IMR-90 (cell line): ENCODE measurements at regions not wholly inside any gene's neighbourhood (a gene's known extent, or its start where the extent isn't known, plus 50 kb on each side); places are given as distances from the start of the nearest gene placed in this dataset.

Source experiments
- BHLHE40 ChIP-seq: fragments of 150-350 bp; IDR thresholded peaks from 2 replicates; pipeline ENCODE4 v1.6.1; 2016; ENCODE audit warnings: mild to moderate bottlenecking, low read depth, low read length
- CEBPB ChIP-seq: IDR thresholded peaks from 2 replicates; pipeline ENCODE4 v1.6.1; 2012; ENCODE audit warnings: low read depth, low read length, improper control_type of control experiment
- CTCF ChIP-seq: conservative IDR thresholded peaks from 2 replicates; pipeline ENCODE4 v1.5.1; 2012; ENCODE audit warnings: mild to moderate bottlenecking, low read depth, low read length, improper control_type of control experiment
- MAFK ChIP-seq: IDR thresholded peaks from 2 replicates; pipeline ENCODE4 v1.6.1; 2012; ENCODE audit warnings: low read depth, low read length, improper control_type of control experiment
- MAZ ChIP-seq: IDR thresholded peaks from 2 replicates; pipeline ENCODE4 v1.6.1; 2012; ENCODE audit warnings: low read depth, mild to moderate bottlenecking, low read length, improper control_type of control experiment, moderate library complexity, borderline replicate concordance
- POLR2A ChIP-seq: IDR thresholded peaks from 2 replicates; pipeline ENCODE4 v1.6.1; 2012; ENCODE audit warnings: mild to moderate bottlenecking, low read depth, low read length
- RAD21 ChIP-seq: IDR thresholded peaks from 2 replicates; pipeline ENCODE4 v1.6.1; 2012; ENCODE audit warnings: low read length, improper control_type of control experiment
- RFX5 ChIP-seq: IDR thresholded peaks from 2 replicates; pipeline ENCODE4 v1.8.0; 2012; ENCODE audit warnings: low read depth, mild to moderate bottlenecking, low read length, moderate library complexity

- TF ChIP-seq CTCF (no peak), POLR2A (no peak), CEBPB (no peak), RFX5 (no peak), BHLHE40 (no peak), MAFK (no peak), RAD21 (no peak), MAZ (no peak)
Observed at GRCh38 chr10:78193189-78193588, 159.5 kb downstream of the RPS24 start.
